K562 (cell line): ENCODE measurements at regions not wholly inside any gene's neighbourhood (a gene's known extent, or its start where the extent isn't known, plus 50 kb on each side); places are given as distances from the start of the nearest gene placed in this dataset.

Experiments used
- ATAC-seq: fragments of 200-7000 bp; cut with Tn5 transposase; 3 replicates; pipeline ENCODE4 v1.9.1; 2020; ENCODE audit warnings: moderate library complexity
- BruUV-seq: library from RNA; stranded (reverse); fragments of 400-500 nt; replicated peaks from 2 replicates; lab custom pipeline; 2021; lab: Mats Ljungman, UMichigan
- CTCF ChIA-PET: fragments of 300-600 bp; formaldehyde crosslinking; extraction: SDS; loops from one replicate; lab custom pipeline; 2021; ENCODE audit warnings: low intra/inter-chr PET ratio; lab: Yijun Ruan, JAX
- POLR2A ChIA-PET: fragments of 300-600, 350-650 bp; sonication (Branson Sonifier 250); formaldehyde crosslinking; extraction: SDS; loops from one replicate; lab custom pipeline; 2021; ENCODE audit warnings: antibody characterized with exemption, inconsistent platforms; lab: Yijun Ruan, JAX
- DNase-seq, 4 experiments: peaks; one replicate each; pipeline versions ENCODE4 v3.0.0 to v3.0.0-alpha.2; 2011 to 2018; ENCODE audit warnings: low spot score in 3 of 4, mixed read lengths in 3 of 4; ENCODE audit errors: extremely low read depth in 1 of 4
- FAIRE-seq: peaks from 2 replicates; lab custom pipeline; 2011; peaks lifted over from hg19 to GRCh38; lab: Jason Lieb, UNC
- H2AFZ ChIP-seq: 2 replicates; pipeline ENCODE4 v1.6.0; 2011; ENCODE audit warnings: low read depth, low read length, control low read depth, inconsistent platforms
- H3K27ac ChIP-seq: fragments of 200-600 bp; 3 replicates; pipeline ENCODE4 v1.8.0; 2011; ENCODE audit warnings: low read depth, mild to moderate bottlenecking, control low read depth, inconsistent platforms, low read length, moderate library complexity, mixed read lengths; ENCODE audit errors: extremely low read depth
- H3K27me3 ChIP-seq, 2 experiments: fragments of 300-600 bp in 1 of 2; 2 replicates in 1 of 2; 3 replicates in 1 of 2; pipeline versions ENCODE4 v1.6.0 to v1.8.0; 2011; ENCODE audit warnings: inconsistent platforms in 2 of 2, low read length in 2 of 2, mild to moderate bottlenecking in 1 of 2, mixed read lengths in 1 of 2, moderate library complexity in 1 of 2; ENCODE audit not compliant: control insufficient read depth in 2 of 2, insufficient read depth in 2 of 2
- H3K36me3 ChIP-seq: fragments of 300-600 bp; 3 replicates; pipeline ENCODE4 v1.8.0; 2011; ENCODE audit warnings: mild to moderate bottlenecking, low read length, inconsistent platforms; ENCODE audit not compliant: control insufficient read depth, insufficient read depth
- H3K4me1 ChIP-seq, 2 experiments: fragments of 200-600 bp in 1 of 2; replicated peaks in 1 of 2; 2 replicates in 1 of 2; 3 replicates in 1 of 2; pipeline versions ENCODE4 v1.5.1 to v1.8.0; 2011; ENCODE audit warnings: inconsistent platforms in 2 of 2, low read length in 2 of 2, mild to moderate bottlenecking in 1 of 2, mixed read lengths in 1 of 2, moderate library complexity in 1 of 2; ENCODE audit not compliant: control insufficient read depth in 2 of 2, insufficient read depth in 2 of 2
- H3K4me2 ChIP-seq: 2 replicates; pipeline ENCODE4 v1.6.1; 2011; ENCODE audit warnings: low read length, control low read depth, inconsistent platforms, mixed read lengths; ENCODE audit not compliant: insufficient read depth
- H3K4me3 ChIP-seq: fragments of 200-600 bp; sonication (generic), shearing (Covaris generic); 2 replicates; pipeline ENCODE4 v1.5.1; 2016; ENCODE audit warnings: control low read depth, inconsistent platforms
- H3K79me2 ChIP-seq: fragments of 200-600 bp; 3 replicates; pipeline ENCODE4 v1.8.0; 2011; ENCODE audit warnings: low read length, inconsistent platforms; ENCODE audit not compliant: control insufficient read depth, insufficient read depth
- H3K9ac ChIP-seq, 2 experiments: 2 replicates each; pipeline versions ENCODE4 v1.6.0 to v1.6.1; 2011; ENCODE audit warnings: low read depth in 2 of 2, low read length in 2 of 2, control low read depth in 1 of 2, inconsistent platforms in 1 of 2, mild to moderate bottlenecking in 1 of 2, mixed read lengths in 1 of 2; ENCODE audit not compliant: insufficient read depth in 1 of 2
- H3K9me1 ChIP-seq: one replicate; pipeline ENCODE4 v1.6.0; 2011; ENCODE audit warnings: inconsistent platforms, mild to moderate bottlenecking, low read length, moderate library complexity; ENCODE audit not compliant: control insufficient read depth, insufficient read depth
- H3K9me3 ChIP-seq: replicated peaks from 2 replicates; pipeline ENCODE4 v1.5.1; 2011; ENCODE audit warnings: low read depth, low read length, inconsistent platforms; ENCODE audit not compliant: control insufficient read depth, insufficient read depth
- H4K20me1 ChIP-seq: replicated peaks from 2 replicates; pipeline ENCODE4 v1.6.1; 2011; ENCODE audit warnings: low read length, inconsistent platforms, mixed read lengths; ENCODE audit not compliant: control insufficient read depth, insufficient read depth
- CBFB ChIP-seq: sonication (generic); formaldehyde crosslinking; IDR thresholded peaks from 2 replicates; pipeline ENCODE4 v1.4.0; 2020; ENCODE audit warnings: mild to moderate bottlenecking, missing genetic modification reagents
- CHD2 ChIP-seq: IDR thresholded peaks from 2 replicates; pipeline ENCODE4 v1.6.1; 2011; ENCODE audit warnings: low read depth, low read length
- HDAC6 ChIP-seq: IDR thresholded peaks from 2 replicates; pipeline ENCODE4 v1.6.1; 2012; ENCODE audit warnings: low read depth, mild to moderate bottlenecking, control low read depth, inconsistent platforms, low read length, moderate library complexity
- MAFK ChIP-seq: IDR thresholded peaks from 2 replicates; pipeline ENCODE4 v1.6.1; 2011; ENCODE audit warnings: low read length, improper control_type of control experiment
- PRDM10 ChIP-seq: fragments of 450-650 bp; IDR thresholded peaks from 2 replicates; pipeline ENCODE4 v1.6.1; 2018; ENCODE audit not compliant: partially characterized antibody
- RAD51 ChIP-seq: fragments of 450-650 bp; IDR thresholded peaks from 2 replicates; pipeline ENCODE4 v1.7.1; 2016; ENCODE audit warnings: low read depth, mild to moderate bottlenecking, borderline replicate concordance
- RBM34 ChIP-seq: fragments of 200-400 bp; formaldehyde crosslinking; IDR thresholded peaks from 2 replicates; pipeline ENCODE4 v1.6.1; 2018; ENCODE audit warnings: low read length, borderline replicate concordance; ENCODE audit not compliant: insufficient read depth
- SOX6 ChIP-seq: fragments of 450-650 bp; IDR thresholded peaks from 2 replicates; pipeline ENCODE4 v1.6.1; 2014; ENCODE audit warnings: mild to moderate bottlenecking
- SP2 ChIP-seq: IDR thresholded peaks from 2 replicates; pipeline ENCODE4 v1.6.1; 2011; ENCODE audit warnings: mild to moderate bottlenecking, low read depth, low read length, moderate library complexity; ENCODE audit not compliant: poor library complexity, severe bottlenecking; ENCODE audit errors: extremely low read depth
- STAT5B ChIP-seq: fragments of 250-450 bp; sonication (Bioruptor Pico); IDR thresholded peaks from 2 replicates; pipeline ENCODE4 v1.8.0; 2021; ENCODE audit warnings: mild to moderate bottlenecking, inconsistent platforms
- ZFP30 ChIP-seq: fragments of 250-450 bp; sonication (Bioruptor Pico); IDR thresholded peaks from 2 replicates; pipeline ENCODE4 v1.8.0; 2022; ENCODE audit warnings: moderate library complexity, mild to moderate bottlenecking, inconsistent platforms, borderline replicate concordance
- ZKSCAN3 ChIP-seq: fragments of 250-450 bp; sonication (Bioruptor Pico); IDR thresholded peaks from 2 replicates; pipeline ENCODE4 v1.4.0; 2020
- ZNF431 ChIP-seq: sonication (generic); formaldehyde crosslinking; IDR thresholded peaks from 2 replicates; pipeline ENCODE4 v1.8.0; 2022; ENCODE audit warnings: mild to moderate bottlenecking, missing genetic modification reagents
- WGBS: fragments of 100-300 bp; shearing (Covaris generic); methylation state at CpG from one replicate; pipeline ENCODE4 v1.1.6; 2016; ENCODE audit warnings: low coverage, mixed read lengths; ENCODE audit not compliant: insufficient coverage; ENCODE audit errors: missing lambda C conversion rate; 5-methylcytosine and 5-hydroxymethylcytosine counted together
- in situ Hi-C: fragments of 300-500 bp; cut with MboI; formaldehyde crosslinking; loops from 4 replicates; pipeline ENCODE4 v1.15.0; 2018; ENCODE audit warnings: inconsistent platforms, mixed read lengths
- intact Hi-C: fragments of 100-400 bp; cut with micrococcal nuclease; formaldehyde crosslinking; loops from 2 replicates; pipeline ENCODE4 v1.14.2; 2022
- TF ChIP-seq, protein P1 (sequence below), 2 experiments: IDR thresholded peaks; 2 replicates each; pipeline ENCODE4 v1.6.1; 2012; ENCODE audit warnings: improper control_type of control experiment in 2 of 2, low read depth in 2 of 2, low read length in 2 of 2, borderline replicate concordance in 1 of 2
- TF ChIP-seq, protein P2 (sequence below), 2 experiments: fragments of 150-350 bp in 1 of 2; IDR thresholded peaks; 2 replicates each; pipeline ENCODE4 v1.6.1; 2012 to 2016; ENCODE audit warnings: low read depth in 2 of 2, low read length in 2 of 2, mild to moderate bottlenecking in 1 of 2, moderate library complexity in 1 of 2

GRCh38 chr10:33913194-33913593 is 578.7 kb upstream of the NRP1 start:
- FAIRE-seq (no peak), ATAC-seq (no peak), DNase-seq (no peak)
- H3K36me3 ChIP-seq: no peaks in the 10 kb centered on the region
- no peaks in the 10 kb centered on the region for H4K20me1 ChIP-seq
- no peak overlapping the region for H3K4me3 ChIP-seq
- BruUV-seq: no TSS peak
- H3K27me3 ChIP-seq: no peaks in the 10 kb centered on the region
- H3K79me2 ChIP-seq: no peaks in the 10 kb centered on the region
- H2AFZ ChIP-seq: no peak overlapping the region
- no peak overlapping the region for H3K9ac ChIP-seq
- no peak overlapping the region for H3K4me2 ChIP-seq
- no peak overlapping the region for H3K27ac ChIP-seq
- H3K4me1 ChIP-seq: no peaks in the 10 kb centered on the region
- no peaks in the 10 kb centered on the region for H3K9me3 ChIP-seq
- 0% methylated on average over 3 of the region's 3 CpGs for whole genome bisulfite sequencing
- POLR2A ChIA-PET: no interaction called here
- H3K9me1 ChIP-seq: no peaks in the 10 kb centered on the region
- in situ Hi-C loops: no loop called here
- CTCF ChIA-PET: no interaction called here
- intact Hi-C loops: no loop called here
- TF ChIP-seq HDAC6: no peak
- TF ChIP-seq RAD51: no peak
- no peak for TF ChIP-seq RBM34
- TF ChIP-seq MAFK: no peak
- TF ChIP-seq ZFP30: no peak
- TF ChIP-seq CBFB (CRISPR knock-in tag): no peak
- TF ChIP-seq ZKSCAN3: no peak
- no peak for TF ChIP-seq STAT5B (CRISPR knock-in tag)
- no peak for TF ChIP-seq PRDM10
- TF ChIP-seq ZNF431 (CRISPR knock-in tag): no peak
- TF ChIP-seq SOX6: no peak
- TF ChIP-seq SP2: no peak
- TF ChIP-seq CHD2: no peak
- TF ChIP-seq, protein P1, sequence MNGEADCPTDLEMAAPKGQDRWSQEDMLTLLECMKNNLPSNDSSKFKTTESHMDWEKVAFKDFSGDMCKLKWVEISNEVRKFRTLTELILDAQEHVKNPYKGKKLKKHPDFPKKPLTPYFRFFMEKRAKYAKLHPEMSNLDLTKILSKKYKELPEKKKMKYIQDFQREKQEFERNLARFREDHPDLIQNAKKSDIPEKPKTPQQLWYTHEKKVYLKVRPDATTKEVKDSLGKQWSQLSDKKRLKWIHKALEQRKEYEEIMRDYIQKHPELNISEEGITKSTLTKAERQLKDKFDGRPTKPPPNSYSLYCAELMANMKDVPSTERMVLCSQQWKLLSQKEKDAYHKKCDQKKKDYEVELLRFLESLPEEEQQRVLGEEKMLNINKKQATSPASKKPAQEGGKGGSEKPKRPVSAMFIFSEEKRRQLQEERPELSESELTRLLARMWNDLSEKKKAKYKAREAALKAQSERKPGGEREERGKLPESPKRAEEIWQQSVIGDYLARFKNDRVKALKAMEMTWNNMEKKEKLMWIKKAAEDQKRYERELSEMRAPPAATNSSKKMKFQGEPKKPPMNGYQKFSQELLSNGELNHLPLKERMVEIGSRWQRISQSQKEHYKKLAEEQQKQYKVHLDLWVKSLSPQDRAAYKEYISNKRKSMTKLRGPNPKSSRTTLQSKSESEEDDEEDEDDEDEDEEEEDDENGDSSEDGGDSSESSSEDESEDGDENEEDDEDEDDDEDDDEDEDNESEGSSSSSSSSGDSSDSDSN (IDR thresholded peaks at IDR 0.05; ENCODE audit: borderline replicate concordance in 1 of 2, low read depth in 2 of 2, low read length in 2 of 2): no peak
- TF ChIP-seq, protein P2, sequence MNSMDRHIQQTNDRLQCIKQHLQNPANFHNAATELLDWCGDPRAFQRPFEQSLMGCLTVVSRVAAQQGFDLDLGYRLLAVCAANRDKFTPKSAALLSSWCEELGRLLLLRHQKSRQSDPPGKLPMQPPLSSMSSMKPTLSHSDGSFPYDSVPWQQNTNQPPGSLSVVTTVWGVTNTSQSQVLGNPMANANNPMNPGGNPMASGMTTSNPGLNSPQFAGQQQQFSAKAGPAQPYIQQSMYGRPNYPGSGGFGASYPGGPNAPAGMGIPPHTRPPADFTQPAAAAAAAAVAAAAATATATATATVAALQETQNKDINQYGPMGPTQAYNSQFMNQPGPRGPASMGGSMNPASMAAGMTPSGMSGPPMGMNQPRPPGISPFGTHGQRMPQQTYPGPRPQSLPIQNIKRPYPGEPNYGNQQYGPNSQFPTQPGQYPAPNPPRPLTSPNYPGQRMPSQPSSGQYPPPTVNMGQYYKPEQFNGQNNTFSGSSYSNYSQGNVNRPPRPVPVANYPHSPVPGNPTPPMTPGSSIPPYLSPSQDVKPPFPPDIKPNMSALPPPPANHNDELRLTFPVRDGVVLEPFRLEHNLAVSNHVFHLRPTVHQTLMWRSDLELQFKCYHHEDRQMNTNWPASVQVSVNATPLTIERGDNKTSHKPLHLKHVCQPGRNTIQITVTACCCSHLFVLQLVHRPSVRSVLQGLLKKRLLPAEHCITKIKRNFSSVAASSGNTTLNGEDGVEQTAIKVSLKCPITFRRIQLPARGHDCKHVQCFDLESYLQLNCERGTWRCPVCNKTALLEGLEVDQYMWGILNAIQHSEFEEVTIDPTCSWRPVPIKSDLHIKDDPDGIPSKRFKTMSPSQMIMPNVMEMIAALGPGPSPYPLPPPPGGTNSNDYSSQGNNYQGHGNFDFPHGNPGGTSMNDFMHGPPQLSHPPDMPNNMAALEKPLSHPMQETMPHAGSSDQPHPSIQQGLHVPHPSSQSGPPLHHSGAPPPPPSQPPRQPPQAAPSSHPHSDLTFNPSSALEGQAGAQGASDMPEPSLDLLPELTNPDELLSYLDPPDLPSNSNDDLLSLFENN (IDR thresholded peaks at IDR 0.05; ENCODE audit: low read depth in 2 of 2, low read length in 2 of 2): no peak
